Breast epithelium (tissue), 3 donors: ENCODE measurements at regions not wholly inside any gene's neighbourhood (a gene's known extent, or its start where the extent isn't known, plus 50 kb on each side); places are given as distances from the start of the nearest gene placed in this dataset.

Experiments
- CTCF ChIP-seq, 3 donors: fragments of 450-650 bp; IDR thresholded peaks; one replicate each; pipeline ENCODE4 v1.5.1; 2016 to 2017; ENCODE audit warnings: antibody characterized with exemption in 3 of 3, mild to moderate bottlenecking in 3 of 3, moderate library complexity in 3 of 3
- POLR2A ChIP-seq: fragments of 450-650 bp; IDR thresholded peaks from one replicate; pipeline ENCODE4 v1.6.1; 2016; ENCODE audit warnings: antibody characterized with exemption, mild to moderate bottlenecking, moderate library complexity
- POLR2AphosphoS5 ChIP-seq, 3 donors: sonication (generic); formaldehyde crosslinking; IDR thresholded peaks; one replicate each; pipeline ENCODE4 v1.6.1; 2017; ENCODE audit warnings: antibody characterized with exemption in 3 of 3

GRCh38 chr7:110308791-110309190 lies 782.1 kb upstream of the LRRN3 start:
- TF ChIP-seq CTCF (IDR thresholded peaks at IDR 0.05) (no peak), POLR2AphosphoS5 (IDR thresholded peaks at IDR 0.05) (no peak), POLR2A (no peak)
